Breast epithelium (tissue), 3 donors: ENCODE measurements at regions not wholly inside any gene's neighbourhood (a gene's known extent, or its start where the extent isn't known, plus 50 kb on each side); places are given as distances from the start of the nearest gene placed in this dataset.

ENCODE experiments used
- POLR2A ChIP-seq: fragments of 450-650 bp; IDR thresholded peaks from one replicate; pipeline ENCODE4 v1.6.1; 2016; ENCODE audit warnings: antibody characterized with exemption, mild to moderate bottlenecking, moderate library complexity
- POLR2AphosphoS5 ChIP-seq, 3 donors: sonication (generic); formaldehyde crosslinking; IDR thresholded peaks; one replicate each; pipeline ENCODE4 v1.6.1; 2017; ENCODE audit warnings: antibody characterized with exemption in 3 of 3
- TF ChIP-seq, protein P1 (sequence below), 3 donors: fragments of 450-650 bp; IDR thresholded peaks; one replicate each; pipeline ENCODE4 v1.5.1; 2016 to 2017; ENCODE audit warnings: antibody characterized with exemption in 3 of 3, mild to moderate bottlenecking in 3 of 3, moderate library complexity in 3 of 3

DNA sequence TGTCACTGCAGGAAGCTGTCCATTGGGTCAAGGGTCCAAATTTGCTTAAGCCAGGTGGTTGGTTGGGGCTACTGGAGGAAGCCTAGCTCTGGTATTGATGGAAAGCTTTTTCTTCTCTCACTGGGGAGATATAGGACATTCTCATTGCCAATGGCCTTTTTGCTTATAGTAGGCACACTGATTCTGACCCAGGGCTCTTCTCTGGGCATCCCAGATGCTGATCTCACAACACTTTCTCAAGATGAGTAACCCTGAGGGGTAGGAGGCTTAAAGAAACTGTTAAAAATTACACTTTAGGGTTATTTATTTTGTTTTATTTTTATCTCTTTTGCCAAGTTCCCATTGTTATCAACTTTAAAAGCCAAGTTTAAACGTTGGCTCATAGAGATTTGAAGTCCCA is 337.8 kb downstream of the LRRC3B start:
- TF ChIP-seq, protein P1, sequence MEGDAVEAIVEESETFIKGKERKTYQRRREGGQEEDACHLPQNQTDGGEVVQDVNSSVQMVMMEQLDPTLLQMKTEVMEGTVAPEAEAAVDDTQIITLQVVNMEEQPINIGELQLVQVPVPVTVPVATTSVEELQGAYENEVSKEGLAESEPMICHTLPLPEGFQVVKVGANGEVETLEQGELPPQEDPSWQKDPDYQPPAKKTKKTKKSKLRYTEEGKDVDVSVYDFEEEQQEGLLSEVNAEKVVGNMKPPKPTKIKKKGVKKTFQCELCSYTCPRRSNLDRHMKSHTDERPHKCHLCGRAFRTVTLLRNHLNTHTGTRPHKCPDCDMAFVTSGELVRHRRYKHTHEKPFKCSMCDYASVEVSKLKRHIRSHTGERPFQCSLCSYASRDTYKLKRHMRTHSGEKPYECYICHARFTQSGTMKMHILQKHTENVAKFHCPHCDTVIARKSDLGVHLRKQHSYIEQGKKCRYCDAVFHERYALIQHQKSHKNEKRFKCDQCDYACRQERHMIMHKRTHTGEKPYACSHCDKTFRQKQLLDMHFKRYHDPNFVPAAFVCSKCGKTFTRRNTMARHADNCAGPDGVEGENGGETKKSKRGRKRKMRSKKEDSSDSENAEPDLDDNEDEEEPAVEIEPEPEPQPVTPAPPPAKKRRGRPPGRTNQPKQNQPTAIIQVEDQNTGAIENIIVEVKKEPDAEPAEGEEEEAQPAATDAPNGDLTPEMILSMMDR (IDR thresholded peaks at IDR 0.05): no peak
- TF ChIP-seq POLR2A (no peak), POLR2AphosphoS5 (IDR thresholded peaks at IDR 0.05) (no peak)
